ENCODE measurements at regions not wholly inside any gene's neighbourhood (a gene's known extent, or its start where the extent isn't known, plus 50 kb on each side); places are given as distances from the start of the nearest gene placed in this dataset.
A peak's percentile ranks its signal among the peaks of the same experiment; 100 is the strongest.

- no peak overlapping the region for H3K27ac Mint-ChIP-seq
Measured at GRCh38 chr4:184292877-184293276, 75.2 kb upstream of the ENPP6 start.

GRCh38 chr4:184292465-184292867, 74.8 kb upstream of the ENPP6 start:
- Mint-ChIP-seq H3K27ac (no peak overlapping the region), H3K27me3 (no peaks in the 10 kb centered on the region), H3K4me1 (peaks cover 34% of the 10 kb centered on the region), H3K4me3 (no peak overlapping the region), H3K9me3 (no peaks in the 10 kb centered on the region)
- DNase-seq: no peak
- no peak for ATAC-seq

More at GRCh38 chr4:184292877-184293276, 75.2 kb upstream of the ENPP6 start:
- ATAC-seq (no peak), DNase-seq (no peak)
- Mint-ChIP-seq H3K4me3 (no peak overlapping the region), H3K4me1 (peaks cover 30% of the 10 kb centered on the region), H3K27me3 (no peaks in the 10 kb centered on the region), H3K9me3 (no peaks in the 10 kb centered on the region)

GRCh38 chr4:184289179-184289535, 71.5 kb upstream of the ENPP6 start:
- DNase-seq (no peak), ATAC-seq (no peak)
- H3K27me3 Mint-ChIP-seq: no peaks in the 10 kb centered on the region
- peak overlapping the region in 1 of 2 donors; percentile 89 for H3K27ac Mint-ChIP-seq
- peak overlapping the region; percentile 8 for H3K4me3 Mint-ChIP-seq
- H3K4me1 Mint-ChIP-seq: peaks cover 64% of the 10 kb centered on the region
- H3K9me3 Mint-ChIP-seq: no peaks in the 10 kb centered on the region

GRCh38 chr4:184288451-184289178, 70.9 kb upstream of the ENPP6 start:
- ATAC-seq (peak; percentile 86), DNase-seq (peak in 1 of 2 donors; percentile 57)
- H3K27me3 Mint-ChIP-seq: no peaks in the 10 kb centered on the region
- peak overlapping the region; percentile 54 to 59 for H3K4me3 Mint-ChIP-seq
- peak overlapping the region in 1 of 2 donors; percentile 84 for H3K27ac Mint-ChIP-seq
- peaks cover 70% of the 10 kb centered on the region for H3K4me1 Mint-ChIP-seq
- no peaks in the 10 kb centered on the region for H3K9me3 Mint-ChIP-seq

GRCh38 chr4:184287697-184288255, 70.1 kb upstream of the ENPP6 start:
- peak overlapping the region; percentile 54 to 59 for H3K4me3 Mint-ChIP-seq
- no peak for DNase-seq
- no peaks in the 10 kb centered on the region for H3K27me3 Mint-ChIP-seq
- H3K4me1 Mint-ChIP-seq: peaks cover 78% of the 10 kb centered on the region
- ATAC-seq: no peak
- H3K27ac Mint-ChIP-seq: no peak overlapping the region
- no peaks in the 10 kb centered on the region for H3K9me3 Mint-ChIP-seq

- H3K4me1 Mint-ChIP-seq: peaks cover 92% of the 10 kb centered on the region
- ATAC-seq: no peak
Measured at GRCh38 chr4:184286358-184286757, 68.7 kb upstream of the ENPP6 start.

GRCh38 chr4:184284742-184285141, 67.1 kb upstream of the ENPP6 start:
- DNase-seq (no peak), ATAC-seq (no peak)
- Mint-ChIP-seq H3K9me3 (no peaks in the 10 kb centered on the region), H3K27me3 (no peaks in the 10 kb centered on the region), H3K4me1 (peaks cover 97% of the 10 kb centered on the region), H3K27ac (no peak overlapping the region), H3K4me3 (peak overlapping the region in 1 of 2 donors; percentile 12)

More at GRCh38 chr4:184286358-184286757, 68.7 kb upstream of the ENPP6 start:
- Mint-ChIP-seq H3K4me3 (no peak overlapping the region), H3K9me3 (no peaks in the 10 kb centered on the region), H3K27me3 (no peaks in the 10 kb centered on the region), H3K27ac (no peak overlapping the region)
- DNase-seq: no peak

GRCh38 chr4:184284336-184284690, 66.6 kb upstream of the ENPP6 start:
- H3K27me3 Mint-ChIP-seq: no peaks in the 10 kb centered on the region
- no peak for ATAC-seq
- peaks cover 97% of the 10 kb centered on the region for H3K4me1 Mint-ChIP-seq
- no peaks in the 10 kb centered on the region for H3K9me3 Mint-ChIP-seq
- no peak for DNase-seq
- H3K4me3 Mint-ChIP-seq: peak overlapping the region in 1 of 2 donors; percentile 12
- H3K27ac Mint-ChIP-seq: no peak overlapping the region

- H3K9me3 Mint-ChIP-seq: peaks cover 0 to 2% of the 10 kb centered on the region in 2 donors
Measured at GRCh38 chr4:184283659-184284335, 66.1 kb upstream of the ENPP6 start.

GRCh38 chr4:184282895-184283654, 65.4 kb upstream of the ENPP6 start:
- peaks cover under 1 to 6% of the 10 kb centered on the region in 2 donors for H3K9me3 Mint-ChIP-seq
- peak overlapping the region; percentile 91 to 95 for H3K27ac Mint-ChIP-seq
- peak; percentile 28 to 68 for DNase-seq
- H3K4me1 Mint-ChIP-seq: peaks cover 93% of the 10 kb centered on the region
- H3K4me3 Mint-ChIP-seq: peak overlapping the region; percentile 66 to 74
- ATAC-seq: peak; percentile 41
- H3K27me3 Mint-ChIP-seq: no peaks in the 10 kb centered on the region

More at GRCh38 chr4:184283659-184284335, 66.1 kb upstream of the ENPP6 start:
- Mint-ChIP-seq H3K4me3 (peak overlapping the region in 1 of 2 donors; percentile 66), H3K27ac (peak overlapping the region; percentile 91 to 95), H3K4me1 (peaks cover 94% of the 10 kb centered on the region), H3K27me3 (no peaks in the 10 kb centered on the region)
- DNase-seq (no peak), ATAC-seq (no peak)

GRCh38 chr4:184282251-184282713, 64.6 kb upstream of the ENPP6 start:
- H3K4me1 Mint-ChIP-seq: peaks cover 93% of the 10 kb centered on the region
- H3K27me3 Mint-ChIP-seq: no peaks in the 10 kb centered on the region
- H3K27ac Mint-ChIP-seq: peak overlapping the region; percentile 91 to 95
- DNase-seq: peak; percentile 72 to 87
- H3K4me3 Mint-ChIP-seq: peak overlapping the region; percentile 77 to 80
- ATAC-seq: peak; percentile 91
- peaks cover 9 to 13% of the 10 kb centered on the region in 2 donors for H3K9me3 Mint-ChIP-seq

GRCh38 chr4:184281231-184282139, 63.8 kb upstream of the ENPP6 start:
- DNase-seq (peak; percentile 49 to 57), ATAC-seq (peak; percentile 63)
- H3K4me1 Mint-ChIP-seq: peaks cover 89% of the 10 kb centered on the region
- H3K4me3 Mint-ChIP-seq: peak overlapping the region; percentile 77 to 80
- H3K27ac Mint-ChIP-seq: peak overlapping the region; percentile 91 to 95
- H3K9me3 Mint-ChIP-seq: peaks cover 16% of the 10 kb centered on the region in 2 donors
- H3K27me3 Mint-ChIP-seq: no peaks in the 10 kb centered on the region

GRCh38 chr4:184280591-184281071, 63.0 kb upstream of the ENPP6 start:
- Mint-ChIP-seq H3K9me3 (peaks cover 21 to 22% of the 10 kb centered on the region in 2 donors), H3K27me3 (no peaks in the 10 kb centered on the region), H3K4me3 (peak overlapping the region; percentile 77 to 80), H3K4me1 (peaks cover 89% of the 10 kb centered on the region), H3K27ac (peak overlapping the region; percentile 91 to 95)
- no peak for ATAC-seq
- DNase-seq: peak; percentile 39 to 44

GRCh38 chr4:184280137-184280536, 62.5 kb upstream of the ENPP6 start:
- Mint-ChIP-seq H3K4me3 (peak overlapping the region; percentile 44 to 80), H3K9me3 (peaks cover 21 to 22% of the 10 kb centered on the region in 2 donors), H3K27me3 (no peaks in the 10 kb centered on the region), H3K4me1 (peaks cover 89% of the 10 kb centered on the region), H3K27ac (peak overlapping the region; percentile 32 to 91)
- ATAC-seq (no peak), DNase-seq (no peak)

Measured in stimulated activated naive CD8-positive, alpha-beta T cell treated with anti-CD3 and anti-CD28 coated beads, Interleukin-15, amount 100 ng/mL, for 72 hours (primary cell).